ENCODE measurements at regions not wholly inside any gene's neighbourhood (a gene's known extent, or its start where the extent isn't known, plus 50 kb on each side); places are given as distances from the start of the nearest gene placed in this dataset.

DNA sequence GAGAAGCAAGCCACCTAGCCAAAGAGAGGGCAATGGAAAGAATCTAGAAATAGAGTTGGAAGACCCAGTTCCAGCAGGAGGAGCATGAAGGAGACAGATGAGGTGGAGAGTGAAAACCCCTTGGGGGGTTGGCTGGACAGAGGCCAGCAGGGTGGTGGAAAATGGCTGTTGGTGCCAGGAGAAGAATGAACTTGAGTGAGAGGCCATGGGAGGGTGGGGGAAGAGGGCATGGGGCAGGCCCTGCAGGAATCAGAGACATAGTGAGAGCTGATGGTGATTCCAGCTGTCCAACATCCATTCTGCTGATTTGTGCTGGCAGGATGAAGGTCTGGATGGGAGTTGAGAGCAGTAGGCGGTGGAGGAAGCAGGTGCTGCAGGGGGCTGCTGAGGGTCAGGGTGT, 108.0 kb upstream of the TNP1 start:
- no peak for DNase-seq
- TF ChIP-seq, protein P1, sequence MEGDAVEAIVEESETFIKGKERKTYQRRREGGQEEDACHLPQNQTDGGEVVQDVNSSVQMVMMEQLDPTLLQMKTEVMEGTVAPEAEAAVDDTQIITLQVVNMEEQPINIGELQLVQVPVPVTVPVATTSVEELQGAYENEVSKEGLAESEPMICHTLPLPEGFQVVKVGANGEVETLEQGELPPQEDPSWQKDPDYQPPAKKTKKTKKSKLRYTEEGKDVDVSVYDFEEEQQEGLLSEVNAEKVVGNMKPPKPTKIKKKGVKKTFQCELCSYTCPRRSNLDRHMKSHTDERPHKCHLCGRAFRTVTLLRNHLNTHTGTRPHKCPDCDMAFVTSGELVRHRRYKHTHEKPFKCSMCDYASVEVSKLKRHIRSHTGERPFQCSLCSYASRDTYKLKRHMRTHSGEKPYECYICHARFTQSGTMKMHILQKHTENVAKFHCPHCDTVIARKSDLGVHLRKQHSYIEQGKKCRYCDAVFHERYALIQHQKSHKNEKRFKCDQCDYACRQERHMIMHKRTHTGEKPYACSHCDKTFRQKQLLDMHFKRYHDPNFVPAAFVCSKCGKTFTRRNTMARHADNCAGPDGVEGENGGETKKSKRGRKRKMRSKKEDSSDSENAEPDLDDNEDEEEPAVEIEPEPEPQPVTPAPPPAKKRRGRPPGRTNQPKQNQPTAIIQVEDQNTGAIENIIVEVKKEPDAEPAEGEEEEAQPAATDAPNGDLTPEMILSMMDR (IDR thresholded peaks at IDR 0.05), result no peak
- no peak for TF ChIP-seq POLR2A (IDR thresholded peaks at IDR 0.05)
- intact Hi-C loops (cut with DNase I; ENCODE audit: low total_unique reads), result no loop called here
- H3K4me1 ChIP-seq, result no peaks in the 10 kb centered on the region
- H3K36me3 ChIP-seq, result no peaks in the 10 kb centered on the region
- no peaks in the 10 kb centered on the region for H3K9me3 ChIP-seq
- no peak overlapping the region for H3K27ac ChIP-seq
- H3K4me3 ChIP-seq, result no peak overlapping the region
- no peaks in the 10 kb centered on the region for H3K27me3 ChIP-seq

DNA sequence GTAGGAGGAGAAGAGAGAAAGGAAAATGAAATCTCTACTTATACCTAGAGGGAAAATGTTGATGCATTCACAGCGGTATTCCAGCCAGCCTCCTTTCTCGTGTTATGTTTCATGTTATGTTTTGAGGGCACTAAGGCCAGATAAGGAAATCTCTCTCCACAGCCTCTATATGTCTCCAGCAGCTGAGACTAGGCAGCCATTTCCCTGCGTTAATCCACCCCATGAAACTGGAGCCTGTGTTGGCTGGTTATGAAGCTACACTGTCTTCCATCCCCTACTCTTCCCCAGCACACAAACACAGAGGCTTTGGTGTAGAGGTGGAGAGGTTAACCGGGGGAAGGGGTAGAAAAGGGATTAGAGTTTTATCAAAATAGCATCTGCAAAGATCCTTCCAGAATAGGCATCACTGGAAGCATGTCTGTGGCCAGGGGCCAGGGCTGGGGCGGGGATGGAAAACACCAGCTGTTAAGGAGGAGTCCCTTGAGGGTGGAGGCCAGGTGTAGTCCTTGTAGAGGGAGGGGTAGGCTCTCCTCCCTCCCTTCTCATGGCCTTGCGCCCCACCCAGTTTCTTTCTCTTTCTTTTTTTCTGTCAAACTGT, 100.9 kb upstream of the TNP1 start:
- Histone ChIP-seq H3K27ac (no peak overlapping the region), H3K4me1 (no peaks in the 10 kb centered on the region), H3K36me3 (no peaks in the 10 kb centered on the region), H3K27me3 (no peaks in the 10 kb centered on the region), H3K9me3 (no peaks in the 10 kb centered on the region), H3K4me3 (no peak overlapping the region)
- intact Hi-C loops (cut with DNase I; ENCODE audit: low total_unique reads), result no loop called here
- TF ChIP-seq POLR2A (IDR thresholded peaks at IDR 0.05), result no peak
- TF ChIP-seq, protein P1 (IDR thresholded peaks at IDR 0.05), result no peak
- DNase-seq, result no peak

DNA sequence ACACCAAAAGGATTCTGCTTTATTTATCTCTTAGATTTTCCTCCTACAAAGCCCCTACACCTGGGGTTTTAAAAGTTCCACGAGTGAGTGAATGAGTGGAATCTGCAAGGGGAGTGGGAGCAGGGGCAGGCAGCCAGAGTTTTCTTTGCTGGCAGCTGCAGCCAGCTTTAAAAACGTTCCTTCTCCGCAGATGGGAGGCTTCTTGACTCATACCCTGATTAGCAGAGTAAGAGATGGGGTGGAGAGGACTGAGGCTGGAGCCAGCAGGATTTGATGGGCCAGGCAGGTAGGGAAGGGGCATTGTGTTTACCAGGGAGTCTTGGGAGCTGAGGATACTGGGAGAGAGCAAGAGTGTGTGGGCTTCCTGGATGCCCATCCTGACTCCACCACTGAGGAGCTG, 99.6 kb upstream of the TNP1 start:
- no peak for TF ChIP-seq POLR2A (IDR thresholded peaks at IDR 0.05)
- TF ChIP-seq, protein P1 (IDR thresholded peaks at IDR 0.05), result no peak
- no peaks in the 10 kb centered on the region for H3K36me3 ChIP-seq
- intact Hi-C loops (cut with DNase I; ENCODE audit: low total_unique reads), result no loop called here

DNA sequence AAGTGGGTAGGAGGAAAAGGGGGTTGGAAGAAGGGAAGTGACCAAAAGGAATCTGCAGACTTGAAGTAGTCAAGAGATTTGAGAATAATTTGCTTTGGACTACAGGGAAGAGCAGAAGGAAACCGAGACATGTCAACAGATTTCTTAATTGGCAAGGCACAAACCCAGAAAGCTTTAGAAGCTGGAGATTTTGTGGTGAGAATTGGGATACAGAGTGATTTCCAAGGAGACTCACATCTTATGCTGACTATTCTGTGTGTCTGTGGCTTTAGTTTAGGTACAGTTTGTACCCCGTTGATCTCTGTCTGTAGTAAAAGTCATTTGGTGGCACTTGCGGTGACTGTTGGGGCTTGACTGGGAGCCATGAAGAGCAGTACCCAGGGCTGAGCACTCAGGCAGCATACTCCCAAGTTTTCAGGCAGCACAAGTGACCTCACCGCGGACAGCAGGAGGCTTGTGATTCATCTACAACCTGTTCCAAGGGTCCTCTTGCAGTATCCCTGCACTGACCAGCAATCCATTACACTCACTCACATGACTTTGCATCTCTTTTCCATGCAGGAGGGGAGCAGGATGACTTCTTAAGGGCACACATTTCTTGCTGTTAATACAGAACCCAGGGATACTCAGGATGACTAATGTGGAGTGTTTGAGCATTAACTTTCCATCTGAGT, 97.1 kb upstream of the TNP1 start:
- Histone ChIP-seq H3K27ac (no peak overlapping the region), H3K4me1 (no peaks in the 10 kb centered on the region), H3K27me3 (no peaks in the 10 kb centered on the region), H3K9me3 (no peaks in the 10 kb centered on the region), H3K36me3 (no peaks in the 10 kb centered on the region), H3K4me3 (no peak overlapping the region)
- TF ChIP-seq POLR2A (IDR thresholded peaks at IDR 0.05), result no peak
- TF ChIP-seq, protein P1 (IDR thresholded peaks at IDR 0.05), result no peak
- no peak for DNase-seq
- intact Hi-C loops (cut with DNase I; ENCODE audit: low total_unique reads), result no loop called here

More for the DNA sequence above, 99.6 kb upstream of the TNP1 start:
- H3K4me3 ChIP-seq, result no peak overlapping the region
- H3K27ac ChIP-seq, result no peak overlapping the region
- H3K9me3 ChIP-seq, result no peaks in the 10 kb centered on the region
- no peaks in the 10 kb centered on the region for H3K4me1 ChIP-seq
- no peak for DNase-seq
- no peaks in the 10 kb centered on the region for H3K27me3 ChIP-seq

DNA sequence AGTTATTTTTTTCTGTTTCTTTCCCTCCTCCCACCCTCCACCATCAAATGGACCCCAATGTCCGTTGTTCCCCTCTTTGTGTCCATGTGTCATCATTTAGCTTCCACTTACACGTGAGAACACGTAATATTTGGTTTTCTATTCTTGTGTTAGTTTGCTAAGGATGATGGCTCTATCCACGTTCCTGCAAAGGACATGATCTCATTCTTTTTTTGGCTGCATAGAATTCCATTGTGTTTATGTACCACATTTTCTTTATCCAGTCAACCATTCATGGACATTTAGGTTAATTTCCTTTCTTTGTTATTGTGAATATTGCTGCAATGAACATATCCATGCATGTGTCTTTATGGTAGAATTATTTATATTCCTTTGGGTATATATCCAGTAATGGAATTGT, 91.3 kb upstream of the TNP1 start:
- H3K9me3 ChIP-seq, result no peaks in the 10 kb centered on the region
- no peak overlapping the region for H3K4me3 ChIP-seq
- TF ChIP-seq, protein P1 (IDR thresholded peaks at IDR 0.05), result no peak
- TF ChIP-seq POLR2A (IDR thresholded peaks at IDR 0.05), result no peak
- intact Hi-C loops (cut with DNase I; ENCODE audit: low total_unique reads), result no loop called here
- H3K27me3 ChIP-seq, result no peaks in the 10 kb centered on the region
- no peak for DNase-seq
- H3K4me1 ChIP-seq, result no peaks in the 10 kb centered on the region
- no peaks in the 10 kb centered on the region for H3K36me3 ChIP-seq
- no peak overlapping the region for H3K27ac ChIP-seq

Measured in uterus (tissue), 3 donors.